GM12801 (cell line): ENCODE measurements at regions not wholly inside any gene's neighbourhood (a gene's known extent, or its start where the extent isn't known, plus 50 kb on each side); places are given as distances from the start of the nearest gene placed in this dataset.

Experiments used
- TF ChIP-seq, protein P1 (sequence below): IDR thresholded peaks from one replicate; pipeline ENCODE4 v1.5.1; 2011; ENCODE audit warnings: control low read depth; ENCODE audit not compliant: insufficient read length; ENCODE audit errors: extremely low read depth

- TF ChIP-seq, protein P1, sequence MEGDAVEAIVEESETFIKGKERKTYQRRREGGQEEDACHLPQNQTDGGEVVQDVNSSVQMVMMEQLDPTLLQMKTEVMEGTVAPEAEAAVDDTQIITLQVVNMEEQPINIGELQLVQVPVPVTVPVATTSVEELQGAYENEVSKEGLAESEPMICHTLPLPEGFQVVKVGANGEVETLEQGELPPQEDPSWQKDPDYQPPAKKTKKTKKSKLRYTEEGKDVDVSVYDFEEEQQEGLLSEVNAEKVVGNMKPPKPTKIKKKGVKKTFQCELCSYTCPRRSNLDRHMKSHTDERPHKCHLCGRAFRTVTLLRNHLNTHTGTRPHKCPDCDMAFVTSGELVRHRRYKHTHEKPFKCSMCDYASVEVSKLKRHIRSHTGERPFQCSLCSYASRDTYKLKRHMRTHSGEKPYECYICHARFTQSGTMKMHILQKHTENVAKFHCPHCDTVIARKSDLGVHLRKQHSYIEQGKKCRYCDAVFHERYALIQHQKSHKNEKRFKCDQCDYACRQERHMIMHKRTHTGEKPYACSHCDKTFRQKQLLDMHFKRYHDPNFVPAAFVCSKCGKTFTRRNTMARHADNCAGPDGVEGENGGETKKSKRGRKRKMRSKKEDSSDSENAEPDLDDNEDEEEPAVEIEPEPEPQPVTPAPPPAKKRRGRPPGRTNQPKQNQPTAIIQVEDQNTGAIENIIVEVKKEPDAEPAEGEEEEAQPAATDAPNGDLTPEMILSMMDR, result no peak
Measured at GRCh38 chr10:62620491-62620890, 184.0 kb upstream of the ADO start.

DNA sequence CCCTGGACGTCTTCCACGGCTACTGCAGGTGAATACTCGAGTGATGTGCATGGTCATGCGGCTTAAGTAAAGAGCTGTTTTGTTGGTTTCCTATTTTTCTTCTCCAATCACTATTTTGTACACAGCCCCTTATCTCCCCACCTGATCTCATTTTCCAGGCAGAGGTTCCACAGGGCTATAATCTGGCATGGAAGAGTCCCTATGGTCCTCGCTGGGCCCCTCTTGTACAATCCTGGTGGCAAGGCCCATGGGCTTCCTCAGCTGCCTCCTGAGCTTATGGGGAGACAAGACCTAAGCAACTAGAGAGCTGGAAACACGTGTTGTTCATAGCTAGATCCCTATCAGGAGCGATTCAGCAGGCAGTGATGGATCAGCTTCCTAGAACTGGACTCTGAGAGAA, 181.3 kb upstream of the ADO start:
- TF ChIP-seq, protein P1, result no peak

DNA sequence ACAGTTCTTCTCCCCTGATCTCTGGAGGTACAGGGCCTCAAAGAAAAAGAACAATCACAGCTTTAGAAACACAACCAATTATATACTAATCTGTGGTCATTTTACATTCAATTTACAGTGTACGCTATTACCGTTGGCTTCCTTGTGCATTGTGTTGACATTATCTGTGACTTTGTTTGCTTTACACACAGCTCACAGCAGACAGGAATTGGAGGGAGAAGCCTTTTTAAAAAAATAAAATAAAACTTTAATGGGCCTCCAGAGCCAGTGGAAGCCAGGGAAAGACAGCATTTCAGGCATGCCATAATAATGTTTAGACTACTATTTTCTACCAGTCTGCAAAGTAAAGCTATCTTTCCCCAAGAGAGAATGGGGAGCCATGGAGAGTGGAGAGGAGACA, 179.0 kb upstream of the ADO start:
- TF ChIP-seq, protein P1, result no peak

GRCh38 chr10:62626079-62626478, 178.4 kb upstream of the ADO start:
- TF ChIP-seq, protein P1, result no peak

- TF ChIP-seq, protein P1, result no peak
Measured at GRCh38 chr10:62626817-62627216, 177.7 kb upstream of the ADO start.

DNA sequence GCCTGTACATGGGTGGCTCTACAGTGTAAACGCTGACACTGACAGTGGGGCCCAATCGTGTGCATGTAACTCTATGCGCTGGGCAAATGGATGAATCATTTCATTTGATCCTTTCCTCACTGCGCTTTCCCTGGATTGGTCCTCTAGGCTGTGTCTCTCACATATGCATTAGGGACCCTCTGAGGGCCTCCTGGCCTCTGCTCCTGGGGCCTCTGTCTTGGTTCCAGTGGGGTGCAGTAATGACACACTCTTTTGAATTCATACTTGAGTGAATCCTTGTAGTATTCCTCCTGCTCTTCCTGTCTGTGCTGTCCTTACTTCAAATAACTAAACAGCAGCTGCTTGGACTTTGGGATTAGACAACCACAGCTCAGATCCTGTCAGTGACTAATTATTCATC, 176.5 kb upstream of the ADO start:
- TF ChIP-seq, protein P1, result no peak

DNA sequence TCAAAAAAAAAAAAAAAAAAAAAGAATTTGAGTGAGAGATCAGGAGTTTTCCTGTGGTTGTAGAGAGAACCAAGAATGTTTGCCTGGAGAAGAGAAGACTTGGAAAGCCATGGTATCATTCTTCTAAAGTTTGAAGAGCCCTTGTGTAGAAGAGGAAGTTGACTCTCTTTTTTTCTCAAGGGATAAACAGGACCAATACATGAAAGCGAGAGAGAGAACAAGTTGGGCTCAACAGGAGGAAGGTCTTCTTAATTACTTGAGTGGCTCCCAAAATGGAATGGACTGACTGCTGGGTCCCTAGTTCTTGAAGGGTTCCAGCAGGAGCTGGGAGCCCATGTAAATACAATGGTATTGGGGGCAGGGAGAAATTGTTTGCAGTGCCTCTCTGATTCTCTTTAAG, 173.3 kb upstream of the ADO start:
- TF ChIP-seq, protein P1, result no peak

DNA sequence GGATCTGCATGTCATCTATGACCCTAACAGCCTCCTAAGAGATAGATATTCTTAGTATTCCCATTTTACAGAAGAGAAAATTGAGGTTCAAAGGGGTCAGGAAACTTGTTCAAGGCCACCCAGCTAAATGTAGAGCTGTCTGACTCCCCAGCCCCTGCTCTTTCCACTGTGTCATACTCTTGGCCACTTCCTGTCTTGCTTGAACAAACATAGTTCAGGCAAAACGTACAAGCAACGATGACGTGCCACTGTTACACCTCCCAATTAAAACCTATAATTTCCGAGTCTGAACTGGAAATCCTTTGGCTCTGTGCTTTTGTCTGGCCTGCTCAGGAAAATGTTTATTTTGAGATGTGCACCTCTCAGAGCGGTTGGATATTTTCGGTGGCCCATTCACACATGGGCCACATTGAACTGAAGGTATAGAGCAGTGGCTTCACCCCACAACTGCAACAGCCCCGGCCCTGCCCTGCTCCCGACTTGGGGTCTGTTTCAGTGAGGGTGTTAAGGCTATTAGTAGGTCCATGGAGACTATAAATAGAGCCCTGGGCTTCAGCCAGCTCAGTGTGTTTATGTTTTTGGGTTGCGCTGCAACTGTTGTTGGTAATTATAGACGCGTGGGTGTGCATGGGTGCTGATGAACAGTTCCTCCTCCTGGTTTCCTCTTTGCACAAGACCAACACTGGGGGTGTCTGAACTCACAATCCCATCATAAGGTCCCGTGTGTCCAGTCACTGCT, 172.3 kb upstream of the ADO start:
- TF ChIP-seq, protein P1, result no peak
